Stimulated activated CD8-positive, alpha-beta memory T cell treated with anti-CD3 and anti-CD28 coated beads, Interleukin-12 subunit alpha, Interleukin-12 subunit beta, amount 100 ng/mL, for 24 hours (primary cell): ENCODE measurements at regions not wholly inside any gene's neighbourhood (a gene's known extent, or its start where the extent isn't known, plus 50 kb on each side); places are given as distances from the start of the nearest gene placed in this dataset.
"Not testable (repeated sequence)": the region's sequence is repeated elsewhere in the genome, so short reads cannot be mapped to it uniquely, and the experiment has no call there.

Experiments used
- DNase-seq: peaks from one replicate; pipeline ENCODE4 v3.0.0-alpha.2; 2020; ENCODE audit errors: extremely low read depth

GRCh38 chr17:33562792-33563191, 269.7 kb upstream of the ASIC2 start:
- DNase-seq = no peak

GRCh38 chr17:33564146-33564545, 271.1 kb upstream of the ASIC2 start:
- no peak for DNase-seq

GRCh38 chr17:33567223-33567622, 274.1 kb upstream of the ASIC2 start:
- DNase-seq = no peak

GRCh38 chr17:33572615-33573014, 279.5 kb upstream of the ASIC2 start:
- DNase-seq = no peak

GRCh38 chr17:33574942-33575445, 281.9 kb upstream of the ASIC2 start:
- DNase-seq = no peak

GRCh38 chr17:33579740-33580139, 286.6 kb upstream of the ASIC2 start:
- not testable (repeated sequence) for DNase-seq

- DNase-seq = no peak
Measured at GRCh38 chr17:33580215-33580614, 287.1 kb upstream of the ASIC2 start.

GRCh38 chr17:33582661-33583060, 289.6 kb upstream of the ASIC2 start:
- DNase-seq = no peak

GRCh38 chr17:33583518-33584417, 290.7 kb upstream of the ASIC2 start:
- no peak for DNase-seq

GRCh38 chr17:33593991-33594390, 300.9 kb upstream of the ASIC2 start:
- no peak for DNase-seq

GRCh38 chr17:33595828-33596227, 302.7 kb upstream of the ASIC2 start:
- DNase-seq = no peak

- DNase-seq = no peak
Measured at GRCh38 chr17:33596899-33597298, 303.8 kb upstream of the ASIC2 start.

GRCh38 chr17:33598797-33599196, 305.7 kb upstream of the ASIC2 start:
- DNase-seq = no peak

GRCh38 chr17:33602981-33603380, 309.9 kb upstream of the ASIC2 start:
- DNase-seq = no peak

- DNase-seq = no peak
Measured at GRCh38 chr17:33603789-33604188, 310.7 kb upstream of the ASIC2 start.

- DNase-seq = no peak
Measured at GRCh38 chr17:33611532-33611931, 318.4 kb upstream of the ASIC2 start.

- no peak for DNase-seq
Measured at GRCh38 chr17:33615861-33616260, 322.8 kb upstream of the ASIC2 start.

GRCh38 chr17:33623841-33624240, 330.7 kb upstream of the ASIC2 start:
- DNase-seq = no peak

GRCh38 chr17:33628500-33629346, 335.6 kb upstream of the ASIC2 start:
- DNase-seq = no peak

- no peak for DNase-seq
Measured at GRCh38 chr17:33633446-33633845, 340.4 kb upstream of the ASIC2 start.

- no peak for DNase-seq
Measured at GRCh38 chr17:33637534-33637933, 344.4 kb upstream of the ASIC2 start.

GRCh38 chr17:33639103-33639880, 346.2 kb upstream of the ASIC2 start:
- DNase-seq = no peak
